ENCODE measurements at regions not wholly inside any gene's neighbourhood (a gene's known extent, or its start where the extent isn't known, plus 50 kb on each side); places are given as distances from the start of the nearest gene placed in this dataset.

DNA sequence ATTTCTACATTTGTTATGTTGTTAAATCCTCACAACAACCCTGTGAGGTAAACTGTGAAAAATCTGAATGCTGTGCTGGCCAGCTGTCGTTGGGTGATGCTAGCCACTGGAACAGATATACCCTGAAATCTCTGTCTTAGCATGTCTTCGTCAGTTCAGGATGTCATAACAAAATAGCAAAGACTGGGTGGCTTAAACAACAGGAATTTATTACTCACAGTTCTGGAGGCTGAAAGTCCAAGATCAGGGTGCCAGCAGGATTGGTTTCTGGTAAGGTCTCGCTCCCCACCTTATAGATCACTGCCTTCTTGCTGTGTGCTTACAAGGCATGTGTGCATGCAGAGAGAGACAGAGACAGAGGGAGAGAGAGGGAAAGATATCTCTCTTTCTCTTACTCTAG, 211.7 kb downstream of the C11orf91 start:
- no peak overlapping the region for H2AFZ ChIP-seq
- TF ChIP-seq EZH2 (IDR thresholded peaks at IDR 0.05; ENCODE audit: insufficient read depth, poor library complexity, severe bottlenecking) (no peak), EZH2phosphoT487 (IDR thresholded peaks at IDR 0.05; ENCODE audit: insufficient read depth, low read depth) (no peak)
- no peaks in the 10 kb centered on the region for H3K9me2 ChIP-seq (ENCODE audit: insufficient read depth)
- no peaks in the 10 kb centered on the region for H3K36me3 ChIP-seq (ENCODE audit: low read depth)
- H3K27me3 ChIP-seq (replicated peaks; ENCODE audit: insufficient read depth), result no peaks in the 10 kb centered on the region
- no peaks in the 10 kb centered on the region; the same call in 1 of the 2 replicates for H4K20me1 ChIP-seq (ENCODE audit: insufficient read depth)
- H3K4me1 ChIP-seq (ENCODE audit: insufficient read depth), result no peaks in the 10 kb centered on the region
- no peak overlapping the region for H3K27ac ChIP-seq
- H3F3A ChIP-seq (ENCODE audit: insufficient read depth), result no peaks in the 10 kb centered on the region
- in situ Hi-C loops (cut with MboI), result no loop called here
- peaks cover 100% of the 10 kb centered on the region for H3K79me2 ChIP-seq (ENCODE audit: insufficient read depth)
- H3K4me3 ChIP-seq, result no peak overlapping the region
- 70% methylated on average over 3 of the region's 3 CpGs for WGBS, 2 experiments (ENCODE audit: low coverage in 1 of 2, low lambda C conversion rate in 2 of 2, missing lambda C conversion rate in 2 of 2)
- H3K9me3 ChIP-seq (ENCODE audit: low read depth), result no peaks in the 10 kb centered on the region
- H3K9ac ChIP-seq, result no peak overlapping the region
- H3K4me2 ChIP-seq (ENCODE audit: unreplicated experiment), result no peak overlapping the region
- no peak for DNase-seq

DNA sequence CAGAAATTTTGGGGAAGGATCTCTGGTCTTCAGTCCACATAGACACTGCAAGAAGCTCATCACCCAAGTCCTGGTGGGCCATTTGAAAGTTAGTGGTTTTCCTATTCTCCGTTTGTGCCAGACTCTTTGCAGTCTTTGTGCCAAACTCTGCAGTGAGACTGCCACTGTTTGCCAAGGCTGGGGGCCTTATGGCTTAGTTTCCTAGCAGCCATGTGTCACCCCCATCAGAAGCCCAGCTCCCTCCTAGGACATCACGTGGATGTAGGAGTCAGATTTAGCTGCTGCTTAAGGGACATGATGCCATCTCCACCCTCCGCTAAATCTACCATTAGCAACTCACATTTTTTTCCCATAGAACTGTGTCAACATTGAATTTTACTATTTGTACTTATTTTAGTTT, 220.0 kb downstream of the C11orf91 start:
- Histone ChIP-seq H3F3A (ENCODE audit: insufficient read depth) (peaks cover 17% of the 10 kb centered on the region), H3K27me3 (replicated peaks; ENCODE audit: insufficient read depth) (no peaks in the 10 kb centered on the region), H3K9me3 (ENCODE audit: low read depth) (no peaks in the 10 kb centered on the region), H3K27ac (no peak overlapping the region), H4K20me1 (ENCODE audit: insufficient read depth) (peaks cover 6% of the 10 kb centered on the region; the same call in 1 of the 2 replicates), H3K4me2 (ENCODE audit: unreplicated experiment) (no peak overlapping the region), H3K4me1 (ENCODE audit: insufficient read depth) (peaks cover 19% of the 10 kb centered on the region), H3K36me3 (ENCODE audit: low read depth) (no peaks in the 10 kb centered on the region), H3K9me2 (ENCODE audit: insufficient read depth) (no peaks in the 10 kb centered on the region), H3K4me3 (no peak overlapping the region), H3K9ac (no peak overlapping the region), H2AFZ (no peak overlapping the region), H3K79me2 (ENCODE audit: insufficient read depth) (peaks cover 100% of the 10 kb centered on the region)
- in situ Hi-C loops (cut with MboI), result no loop called here
- WGBS, 2 experiments (ENCODE audit: low coverage in 1 of 2, low lambda C conversion rate in 2 of 2, missing lambda C conversion rate in 2 of 2), result 61 to 64% methylated on average over 3 of the region's 3 CpGs
- DNase-seq, result no peak
- TF ChIP-seq EZH2phosphoT487 (IDR thresholded peaks at IDR 0.05; ENCODE audit: insufficient read depth, low read depth) (no peak), EZH2 (IDR thresholded peaks at IDR 0.05; ENCODE audit: insufficient read depth, poor library complexity, severe bottlenecking) (no peak)

DNA sequence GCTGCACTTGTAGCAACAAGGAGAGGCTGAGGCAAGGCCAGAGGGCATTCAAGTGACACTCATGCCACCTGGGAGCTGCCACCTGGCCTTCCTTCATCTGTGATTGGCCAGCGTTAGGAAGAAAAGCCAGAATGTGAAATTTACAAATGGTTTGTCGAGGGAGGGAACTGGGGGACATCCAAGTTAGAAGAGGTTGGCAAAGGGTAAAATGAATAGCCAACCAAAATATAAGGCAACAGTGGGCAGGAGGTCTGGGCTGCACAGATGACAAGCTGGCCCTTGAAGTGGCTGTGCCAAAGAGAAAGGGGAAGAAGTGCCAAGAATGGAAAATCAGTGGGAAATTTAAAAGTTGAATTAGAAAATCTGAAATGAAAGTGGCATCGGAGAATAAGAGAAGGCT, 221.4 kb downstream of the C11orf91 start:
- Histone ChIP-seq H4K20me1 (ENCODE audit: insufficient read depth) (peaks cover 6% of the 10 kb centered on the region; the same call in 1 of the 2 replicates), H3K9me3 (ENCODE audit: low read depth) (no peaks in the 10 kb centered on the region), H3K9ac (no peak overlapping the region), H3K9me2 (ENCODE audit: insufficient read depth) (no peaks in the 10 kb centered on the region), H3K36me3 (ENCODE audit: low read depth) (no peaks in the 10 kb centered on the region), H3K4me1 (ENCODE audit: insufficient read depth) (peaks cover 20% of the 10 kb centered on the region), H3K79me2 (ENCODE audit: insufficient read depth) (peaks cover 100% of the 10 kb centered on the region), H3K27me3 (replicated peaks; ENCODE audit: insufficient read depth) (no peaks in the 10 kb centered on the region), H3F3A (ENCODE audit: insufficient read depth) (peaks cover 17% of the 10 kb centered on the region), H2AFZ (no peak overlapping the region), H3K4me3 (no peak overlapping the region), H3K27ac (no peak overlapping the region), H3K4me2 (ENCODE audit: unreplicated experiment) (no peak overlapping the region)
- no peak for TF ChIP-seq EZH2phosphoT487 (IDR thresholded peaks at IDR 0.05; ENCODE audit: insufficient read depth, low read depth)
- 86 to 87% methylated on average over 3 of the region's 3 CpGs for whole genome bisulfite sequencing, 2 experiments (ENCODE audit: low coverage in 1 of 2, low lambda C conversion rate in 2 of 2, missing lambda C conversion rate in 2 of 2)
- in situ Hi-C loops (cut with MboI), result no loop called here
- DNase-seq, result no peak

DNA sequence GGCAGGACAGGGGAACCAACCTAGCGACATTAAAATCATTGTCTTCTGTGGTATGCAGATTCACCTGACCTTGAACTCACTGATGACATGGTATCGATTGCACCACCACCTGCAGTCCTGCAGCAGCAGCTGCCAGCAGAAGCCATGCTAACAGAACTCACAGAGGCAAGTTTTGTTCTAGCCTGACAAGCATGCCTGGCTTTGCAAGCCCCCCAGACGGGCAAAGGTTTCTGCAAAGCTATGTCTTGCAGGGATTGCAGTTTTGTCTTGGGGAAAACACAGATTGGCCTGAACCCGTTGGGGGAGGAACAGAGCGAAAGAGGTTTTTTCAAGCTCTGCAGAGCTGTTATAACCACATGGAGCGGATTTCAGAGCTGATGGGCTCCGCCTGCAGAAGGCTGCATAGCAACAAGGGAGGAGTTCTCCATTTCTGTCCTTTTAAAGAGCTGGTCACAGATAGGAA, 221.0 kb downstream of the HIPK3 start:
- no peaks in the 10 kb centered on the region for H3K36me3 ChIP-seq (ENCODE audit: low read depth)
- DNase-seq, result no peak
- H3K9me2 ChIP-seq (ENCODE audit: insufficient read depth), result no peaks in the 10 kb centered on the region
- no peak overlapping the region for H3K4me2 ChIP-seq (ENCODE audit: unreplicated experiment)
- no peak overlapping the region for H3K27ac ChIP-seq
- no peak overlapping the region for H3K4me3 ChIP-seq
- in situ Hi-C loops (cut with MboI), result no loop called here
- WGBS, 2 experiments (ENCODE audit: low coverage in 1 of 2, low lambda C conversion rate in 2 of 2, missing lambda C conversion rate in 2 of 2), result 49 to 54% methylated on average over 7 of the region's 7 CpGs
- no peak overlapping the region for H3K9ac ChIP-seq
- no peaks in the 10 kb centered on the region for H3K27me3 ChIP-seq (replicated peaks; ENCODE audit: insufficient read depth)
- H3K79me2 ChIP-seq (ENCODE audit: insufficient read depth), result peaks cover 100% of the 10 kb centered on the region
- peaks cover 6% of the 10 kb centered on the region; the same call in 1 of the 2 replicates for H4K20me1 ChIP-seq (ENCODE audit: insufficient read depth)
- peaks cover 17% of the 10 kb centered on the region for H3F3A ChIP-seq (ENCODE audit: insufficient read depth)
- H3K4me1 ChIP-seq (ENCODE audit: insufficient read depth), result peaks cover 20% of the 10 kb centered on the region
- no peak overlapping the region for H2AFZ ChIP-seq
- H3K9me3 ChIP-seq (ENCODE audit: low read depth), result no peaks in the 10 kb centered on the region
- TF ChIP-seq EZH2phosphoT487 (IDR thresholded peaks at IDR 0.05; ENCODE audit: insufficient read depth, low read depth) (no peak), EZH2 (IDR thresholded peaks at IDR 0.05; ENCODE audit: insufficient read depth, poor library complexity, severe bottlenecking) (no peak)

Data from GM23248 (cell line).